Ishikawa (cell line): ENCODE measurements at regions not wholly inside any gene's neighbourhood (a gene's known extent, or its start where the extent isn't known, plus 50 kb on each side); places are given as distances from the start of the nearest gene placed in this dataset.

ENCODE experiments used
- CEBPB ChIP-seq: IDR thresholded peaks from 2 replicates; pipeline ENCODE4 v1.6.1; 2012
- CREB1 ChIP-seq: IDR thresholded peaks from 2 replicates; pipeline ENCODE4 v1.6.1; 2012; ENCODE audit warnings: low read depth
- EGR1 ChIP-seq: IDR thresholded peaks from 2 replicates; pipeline ENCODE4 v1.6.1; 2012
- EP300 ChIP-seq: IDR thresholded peaks from 2 replicates; pipeline ENCODE4 v1.6.1; 2012; ENCODE audit warnings: borderline replicate concordance
- FOXM1 ChIP-seq: IDR thresholded peaks from 2 replicates; pipeline ENCODE4 v1.6.1; 2012; ENCODE audit warnings: low read depth, borderline replicate concordance
- MAX ChIP-seq: IDR thresholded peaks from 2 replicates; pipeline ENCODE4 v1.6.1; 2012
- NFIC ChIP-seq: IDR thresholded peaks from 2 replicates; pipeline ENCODE4 v1.6.1; 2012
- RAD21 ChIP-seq: IDR thresholded peaks from 2 replicates; pipeline ENCODE4 v1.6.1; 2012; ENCODE audit warnings: low read depth
- REST ChIP-seq: IDR thresholded peaks from 2 replicates; pipeline ENCODE4 v1.6.1; 2012; ENCODE audit warnings: low read depth, mild to moderate bottlenecking
- TAF1 ChIP-seq: IDR thresholded peaks from 2 replicates; pipeline ENCODE4 v1.6.1; 2012; ENCODE audit warnings: low read depth, mild to moderate bottlenecking
- TCF12 ChIP-seq: IDR thresholded peaks from 2 replicates; pipeline ENCODE4 v1.6.1; 2012; ENCODE audit warnings: low read depth
- TEAD4 ChIP-seq: IDR thresholded peaks from 2 replicates; pipeline ENCODE4 v1.6.1; 2012
- USF1 ChIP-seq: IDR thresholded peaks from 2 replicates; pipeline ENCODE4 v1.6.1; 2012
- YY1 ChIP-seq: IDR thresholded peaks from 2 replicates; pipeline ENCODE4 v1.6.1; 2012; ENCODE audit warnings: low read depth
- ZBTB7A ChIP-seq: IDR thresholded peaks from 2 replicates; pipeline ENCODE4 v1.6.1; 2012; ENCODE audit warnings: low read depth

- no peak for TF ChIP-seq EGR1
- TF ChIP-seq MAX, result no peak
- no peak for TF ChIP-seq RAD21
- TF ChIP-seq TEAD4, result no peak
- no peak for TF ChIP-seq REST
- no peak for TF ChIP-seq FOXM1
- no peak for TF ChIP-seq TCF12
- TF ChIP-seq EP300, result no peak
- TF ChIP-seq NFIC, result no peak
- TF ChIP-seq YY1, result no peak
- TF ChIP-seq CREB1, result no peak
- no peak for TF ChIP-seq USF1
- TF ChIP-seq TAF1, result no peak
- TF ChIP-seq ZBTB7A, result no peak
- no peak for TF ChIP-seq CEBPB
Measured at GRCh38 chr18:56019156-56019555, 431.2 kb upstream of the TCF4 start.

- TF ChIP-seq EP300 (no peak), MAX (no peak)
Measured at GRCh38 chr18:56009411-56009810, 421.4 kb upstream of the TCF4 start.

- TF ChIP-seq NFIC (no peak), TAF1 (no peak), RAD21 (no peak), FOXM1 (no peak), REST (no peak), MAX (no peak), USF1 (no peak), CEBPB (no peak), TEAD4 (no peak), YY1 (no peak), EGR1 (no peak), EP300 (no peak), CREB1 (no peak), TCF12 (no peak), ZBTB7A (no peak)
Measured at GRCh38 chr18:56003720-56004088, 415.7 kb upstream of the TCF4 start.

GRCh38 chr18:56003009-56003719, 415.2 kb upstream of the TCF4 start:
- no peak for TF ChIP-seq CREB1
- TF ChIP-seq TEAD4, result no peak
- no peak for TF ChIP-seq YY1

- TF ChIP-seq YY1 (no peak), NFIC (no peak), RAD21 (no peak), USF1 (no peak)
Measured at GRCh38 chr18:56001576-56001975, 413.6 kb upstream of the TCF4 start.

GRCh38 chr18:56000041-56000440, 412.0 kb upstream of the TCF4 start:
- TF ChIP-seq MAX, result no peak
- no peak for TF ChIP-seq ZBTB7A
- no peak for TF ChIP-seq NFIC
- no peak for TF ChIP-seq CEBPB
- no peak for TF ChIP-seq EP300
- no peak for TF ChIP-seq EGR1
- no peak for TF ChIP-seq TEAD4
